GM10266 (cell line): ENCODE measurements at regions not wholly inside any gene's neighbourhood (a gene's known extent, or its start where the extent isn't known, plus 50 kb on each side); places are given as distances from the start of the nearest gene placed in this dataset.

Experiments
- DNase-seq: peaks from one replicate; pipeline ENCODE4 v3.0.0; 2012; ENCODE audit errors: extremely low spot score
- CTCF ChIP-seq: IDR thresholded peaks from 2 replicates; pipeline ENCODE4 v1.5.1; 2012; ENCODE audit warnings: mild to moderate bottlenecking, low read depth; ENCODE audit not compliant: control insufficient read depth, insufficient read depth; ENCODE audit errors: missing control alignments

- DNase-seq, result no peak
- TF ChIP-seq CTCF, result no peak
Measured at GRCh38 chr1:60973668-60974067, 108.7 kb upstream of the NFIA start.

GRCh38 chr1:60972841-60973364 is 109.5 kb upstream of the NFIA start:
- DNase-seq, result no peak
- TF ChIP-seq CTCF, result no peak

GRCh38 chr1:60971330-60971729 is 111.0 kb upstream of the NFIA start:
- no peak for TF ChIP-seq CTCF
- no peak for DNase-seq

- no peak for TF ChIP-seq CTCF
- no peak for DNase-seq
Measured at GRCh38 chr1:60969971-60970509, 112.3 kb upstream of the NFIA start.

GRCh38 chr1:60965280-60965854 is 117.0 kb upstream of the NFIA start:
- no peak for DNase-seq
- no peak for TF ChIP-seq CTCF

- DNase-seq, result no peak
- TF ChIP-seq CTCF, result no peak
Measured at GRCh38 chr1:60963167-60963940, 119.0 kb upstream of the NFIA start.
